ENCODE measurements at regions not wholly inside any gene's neighbourhood (a gene's known extent, or its start where the extent isn't known, plus 50 kb on each side); places are given as distances from the start of the nearest gene placed in this dataset.
"Not testable (repeated sequence)": the region's sequence is repeated elsewhere in the genome, so short reads cannot be mapped to it uniquely, and the experiment has no call there.

GRCh38 chr1:244155661-244156060 lies 104.6 kb downstream of the ZBTB18 start:
- 88 to 94% (median 90%) methylated on average over 11 of the region's 11 CpGs for WGBS, 4 donors
- TF ChIP-seq CTCF (IDR thresholded peaks at IDR 0.05) (no peak), POLR2A (IDR thresholded peaks at IDR 0.05) (no peak)
- no peaks in the 10 kb centered on the region for H3K4me1 ChIP-seq (replicated peaks in 1 of 2)
- no peaks in the 10 kb centered on the region for H3K27me3 ChIP-seq
- H3K27ac ChIP-seq = no peak overlapping the region
- intact Hi-C loops (cut with DNase I) = no loop called here
- no peaks in the 10 kb centered on the region for H3K36me3 ChIP-seq (replicated peaks in 1 of 2)
- no peaks in the 10 kb centered on the region for H3K9me3 ChIP-seq (replicated peaks in 1 of 3)
- no peak for DNase-seq
- no peak overlapping the region for H3K4me3 ChIP-seq

- H3K4me1 ChIP-seq (replicated peaks in 1 of 2); H3K27me3 ChIP-seq; H3K36me3 ChIP-seq (replicated peaks in 1 of 2); DNase-seq; H3K4me3 ChIP-seq; intact Hi-C loops (cut with DNase I); H3K27ac ChIP-seq; H3K9me3 ChIP-seq (replicated peaks in 1 of 3): not testable (repeated sequence)
These were observed 105.5 kb downstream of the ZBTB18 start for GRCh38 chr1:244156617-244157016.

GRCh38 chr1:244157731-244158438 lies 106.8 kb downstream of the ZBTB18 start:
- Histone ChIP-seq H3K4me3 (no peak overlapping the region), H3K36me3 (replicated peaks in 1 of 2) (no peaks in the 10 kb centered on the region), H3K27me3 (no peaks in the 10 kb centered on the region), H3K27ac (no peak overlapping the region), H3K9me3 (replicated peaks in 1 of 3) (no peaks in the 10 kb centered on the region), H3K4me1 (replicated peaks in 1 of 2) (no peaks in the 10 kb centered on the region)
- 93 to 98% (median 95%) methylated on average over 3 of the region's 3 CpGs for WGBS, 4 donors
- intact Hi-C loops (cut with DNase I) = no loop called here
- DNase-seq = no peak
- no peak for TF ChIP-seq CTCF (IDR thresholded peaks at IDR 0.05)
- no peak for TF ChIP-seq POLR2A (IDR thresholded peaks at IDR 0.05)

GRCh38 chr1:244159646-244160045 lies 108.6 kb downstream of the ZBTB18 start:
- peaks cover 0 to 5% of the 10 kb centered on the region in 2 donors for H3K4me1 ChIP-seq (replicated peaks in 1 of 2)
- H3K27me3 ChIP-seq = no peaks in the 10 kb centered on the region
- WGBS, 4 donors = 79 to 91% (median 86%) methylated on average over 8 of the region's 8 CpGs
- no peak overlapping the region for H3K27ac ChIP-seq
- no peak overlapping the region for H3K4me3 ChIP-seq
- intact Hi-C loops (cut with DNase I) = no loop called here
- TF ChIP-seq POLR2A (IDR thresholded peaks at IDR 0.05) (no peak), CTCF (IDR thresholded peaks at IDR 0.05) (no peak)
- H3K9me3 ChIP-seq (replicated peaks in 1 of 3) = no peaks in the 10 kb centered on the region
- H3K36me3 ChIP-seq (replicated peaks in 1 of 2) = no peaks in the 10 kb centered on the region
- no peak for DNase-seq
